Sigmoid colon (tissue), 3 donors: ENCODE measurements at regions not wholly inside any gene's neighbourhood (a gene's known extent, or its start where the extent isn't known, plus 50 kb on each side); places are given as distances from the start of the nearest gene placed in this dataset.
"Not testable (repeated sequence)": the region's sequence is repeated elsewhere in the genome, so short reads cannot be mapped to it uniquely, and the experiment has no call there.

Experiments
- CTCF ChIP-seq, 4 experiments: fragments of 450-650 bp in 3 of 4; fragments of 200-600 bp in 1 of 4; IDR thresholded peaks; one replicate each; pipeline ENCODE4 v1.5.1; 2016 to 2019; ENCODE audit warnings: antibody characterized with exemption in 4 of 4, mild to moderate bottlenecking in 3 of 4, moderate library complexity in 2 of 4
- POLR2A ChIP-seq, 2 donors: fragments of 450-650 bp; IDR thresholded peaks; one replicate each; pipeline ENCODE4 v1.6.1; 2016; ENCODE audit warnings: antibody characterized with exemption in 2 of 2, mild to moderate bottlenecking in 2 of 2, moderate library complexity in 2 of 2

DNA sequence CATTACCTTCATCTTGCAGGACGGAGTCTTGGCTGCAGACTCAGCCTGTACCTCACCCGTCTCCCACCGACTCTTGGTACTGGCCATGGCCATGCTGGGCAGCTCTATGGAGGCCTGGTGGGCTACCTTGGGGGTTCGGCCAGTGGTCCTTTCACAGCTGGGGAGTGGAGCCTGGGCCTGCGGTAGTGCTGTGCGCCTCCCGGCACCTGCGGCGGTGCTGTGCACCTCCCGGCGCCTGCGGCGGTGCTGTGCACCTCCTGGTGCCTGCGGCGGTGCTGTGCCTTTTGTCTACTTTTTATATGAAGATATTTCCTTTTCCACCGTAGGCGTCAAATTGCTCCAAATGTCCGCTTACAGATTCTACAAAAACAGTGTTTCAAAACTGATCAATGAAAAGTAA is 367.2 kb upstream of the SPATA31A5 start:
- TF ChIP-seq CTCF, POLR2A (IDR thresholded peaks at IDR 0.05): not testable (repeated sequence)
